HG03280 (cell line): ENCODE measurements at regions not wholly inside any gene's neighbourhood (a gene's known extent, or its start where the extent isn't known, plus 50 kb on each side); places are given as distances from the start of the nearest gene placed in this dataset.

Source experiments
- ATAC-seq: cut with Tn5 transposase; IDR thresholded peaks from one replicate; pipeline ENCODE4 v1.9.1; 2021; ENCODE audit warnings: mild to moderate bottlenecking, moderate library complexity; ENCODE audit not compliant: unreplicated experiment

GRCh38 chr5:68429510-68429909, 214.0 kb downstream of the PIK3R1 start:
- no peak for ATAC-seq

GRCh38 chr5:68430279-68430678, 214.7 kb downstream of the PIK3R1 start:
- ATAC-seq: no peak

- ATAC-seq: no peak
Observed at GRCh38 chr5:68431186-68431585, 215.6 kb downstream of the PIK3R1 start.

- ATAC-seq: no peak
Observed at GRCh38 chr5:68431601-68432337, 216.2 kb downstream of the PIK3R1 start.

- ATAC-seq: no peak
Observed at GRCh38 chr5:68432682-68433081, 217.1 kb downstream of the PIK3R1 start.

- no peak for ATAC-seq
Observed at GRCh38 chr5:68433526-68433922, 218.0 kb downstream of the PIK3R1 start.

- ATAC-seq: peak; percentile 95
Observed at GRCh38 chr5:68433923-68434879, 218.6 kb downstream of the PIK3R1 start.

GRCh38 chr5:68435611-68436010, 220.1 kb downstream of the PIK3R1 start:
- no peak for ATAC-seq

GRCh38 chr5:68436686-68437520, 221.3 kb downstream of the PIK3R1 start:
- ATAC-seq: no peak

- ATAC-seq: no peak
Observed at GRCh38 chr5:68438876-68439275, 223.3 kb downstream of the PIK3R1 start.

- no peak for ATAC-seq
Observed at GRCh38 chr5:68440245-68440644, 224.7 kb downstream of the PIK3R1 start.

- no peak for ATAC-seq
Observed at GRCh38 chr5:68440651-68441050, 225.1 kb downstream of the PIK3R1 start.

- ATAC-seq: no peak
Observed at GRCh38 chr5:68441309-68442073, 225.9 kb downstream of the PIK3R1 start.

- no peak for ATAC-seq
Observed at GRCh38 chr5:68443091-68443490, 227.5 kb downstream of the PIK3R1 start.

- no peak for ATAC-seq
Observed at GRCh38 chr5:68444048-68444447, 228.5 kb downstream of the PIK3R1 start.

- no peak for ATAC-seq
Observed at GRCh38 chr5:68444833-68445232, 229.3 kb downstream of the PIK3R1 start.

- no peak for ATAC-seq
Observed at GRCh38 chr5:68445257-68446069, 229.9 kb downstream of the PIK3R1 start.

- ATAC-seq: no peak
Observed at GRCh38 chr5:68446070-68446357, 230.5 kb downstream of the PIK3R1 start.

- peak; percentile 53 for ATAC-seq
Observed at GRCh38 chr5:68446487-68446894, 230.9 kb downstream of the PIK3R1 start.
